ENCODE measurements at regions not wholly inside any gene's neighbourhood (a gene's known extent, or its start where the extent isn't known, plus 50 kb on each side); places are given as distances from the start of the nearest gene placed in this dataset.

DNA sequence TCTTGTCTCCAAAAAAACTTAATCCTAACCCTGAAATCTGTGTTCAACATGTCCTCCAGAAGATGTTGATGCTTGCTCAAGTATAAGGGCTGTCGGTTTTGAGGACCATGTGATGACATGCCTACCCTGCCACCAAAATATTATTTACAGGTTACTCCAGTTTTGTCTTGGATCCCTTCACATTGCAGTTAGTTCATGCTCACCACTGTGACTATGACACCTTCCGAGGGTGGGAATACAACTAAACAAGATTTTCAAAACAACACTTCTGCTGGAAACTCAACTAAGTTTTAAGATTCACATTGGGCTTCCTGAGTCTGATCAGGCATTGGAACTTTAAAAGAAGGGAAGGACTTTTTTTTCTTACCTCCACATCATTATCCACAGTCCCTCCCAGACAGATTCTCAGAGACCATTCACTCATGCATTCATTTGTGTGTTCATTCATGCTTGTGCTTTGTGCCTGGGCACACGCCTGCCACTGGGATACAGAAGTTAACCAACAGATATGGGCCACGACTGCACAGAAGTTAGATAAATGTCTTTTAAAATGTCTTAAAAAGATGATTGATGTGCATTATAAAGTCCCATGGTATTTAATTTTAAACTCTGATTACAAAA lies 118.7 kb upstream of the GJE1 start:
- TF ChIP-seq, protein P1, sequence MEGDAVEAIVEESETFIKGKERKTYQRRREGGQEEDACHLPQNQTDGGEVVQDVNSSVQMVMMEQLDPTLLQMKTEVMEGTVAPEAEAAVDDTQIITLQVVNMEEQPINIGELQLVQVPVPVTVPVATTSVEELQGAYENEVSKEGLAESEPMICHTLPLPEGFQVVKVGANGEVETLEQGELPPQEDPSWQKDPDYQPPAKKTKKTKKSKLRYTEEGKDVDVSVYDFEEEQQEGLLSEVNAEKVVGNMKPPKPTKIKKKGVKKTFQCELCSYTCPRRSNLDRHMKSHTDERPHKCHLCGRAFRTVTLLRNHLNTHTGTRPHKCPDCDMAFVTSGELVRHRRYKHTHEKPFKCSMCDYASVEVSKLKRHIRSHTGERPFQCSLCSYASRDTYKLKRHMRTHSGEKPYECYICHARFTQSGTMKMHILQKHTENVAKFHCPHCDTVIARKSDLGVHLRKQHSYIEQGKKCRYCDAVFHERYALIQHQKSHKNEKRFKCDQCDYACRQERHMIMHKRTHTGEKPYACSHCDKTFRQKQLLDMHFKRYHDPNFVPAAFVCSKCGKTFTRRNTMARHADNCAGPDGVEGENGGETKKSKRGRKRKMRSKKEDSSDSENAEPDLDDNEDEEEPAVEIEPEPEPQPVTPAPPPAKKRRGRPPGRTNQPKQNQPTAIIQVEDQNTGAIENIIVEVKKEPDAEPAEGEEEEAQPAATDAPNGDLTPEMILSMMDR (IDR thresholded peaks at IDR 0.05): no peak
- TF ChIP-seq POLR2A (IDR thresholded peaks at IDR 0.05): no peak
